SK-N-SH (cell line): ENCODE measurements at regions not wholly inside any gene's neighbourhood (a gene's known extent, or its start where the extent isn't known, plus 50 kb on each side); places are given as distances from the start of the nearest gene placed in this dataset.

Experiments used
- CTCF ChIP-seq: fragments of 200-600 bp; sonication (generic); IDR thresholded peaks from 2 replicates; pipeline ENCODE4 v1.6.1; 2017; ENCODE audit warnings: antibody characterized with exemption, mild to moderate bottlenecking, moderate library complexity
- EP300 ChIP-seq, 2 experiments: IDR thresholded peaks; 2 replicates each; pipeline versions ENCODE4 v1.4.0 to v1.6.1; 2012; ENCODE audit warnings: borderline replicate concordance in 1 of 2, low read depth in 1 of 2, low read length in 1 of 2
- EZH2phosphoT487 ChIP-seq: fragments of 200-600 bp; sonication (generic); IDR thresholded peaks from 2 replicates; pipeline ENCODE4 v1.6.1; 2017; ENCODE audit warnings: low read depth, mixed run types, mild to moderate bottlenecking, antibody characterized with exemption, moderate library complexity, borderline replicate concordance
- JUND ChIP-seq: IDR thresholded peaks from 2 replicates; pipeline ENCODE4 v1.4.0; 2012
- MAX ChIP-seq: IDR thresholded peaks from 2 replicates; pipeline ENCODE4 v1.4.0; 2012; ENCODE audit warnings: low read depth
- MXI1 ChIP-seq: IDR thresholded peaks from 2 replicates; pipeline ENCODE4 v1.6.1; 2012; ENCODE audit warnings: mild to moderate bottlenecking, low read depth, low read length, improper control_type of control experiment
- PBX3 ChIP-seq: IDR thresholded peaks from 2 replicates; pipeline ENCODE4; 2012
- RAD21 ChIP-seq: IDR thresholded peaks from 2 replicates; pipeline ENCODE4 v1.6.1; 2012; ENCODE audit warnings: mild to moderate bottlenecking, low read length
- SIN3A ChIP-seq: IDR thresholded peaks from 2 replicates; pipeline ENCODE4 v1.6.1; 2012; ENCODE audit warnings: low read depth, mild to moderate bottlenecking, low read length, moderate library complexity, borderline replicate concordance
- SMC3 ChIP-seq: IDR thresholded peaks from 2 replicates; pipeline ENCODE4 v1.6.1; 2012; ENCODE audit warnings: low read depth, low read length, improper control_type of control experiment
- TAF1 ChIP-seq: IDR thresholded peaks from 2 replicates; pipeline ENCODE4 v1.6.1; 2012; ENCODE audit warnings: low read depth, mild to moderate bottlenecking, low read length, moderate library complexity, borderline replicate concordance
- YY1 ChIP-seq: IDR thresholded peaks from 2 replicates; pipeline ENCODE4 v1.4.0; 2012; ENCODE audit warnings: low read depth, mild to moderate bottlenecking
- TF ChIP-seq, protein P1 (sequence below): fragments of 150-350 bp; IDR thresholded peaks from 2 replicates; pipeline ENCODE4 v1.6.1; 2017; ENCODE audit warnings: antibody characterized with exemption, low read length, low read depth, borderline replicate concordance

GRCh38 chr7:142681314-142682092 lies 67.8 kb upstream of the PRSS1 start:
- no peak for TF ChIP-seq TAF1
- no peak for TF ChIP-seq SMC3
- no peak for TF ChIP-seq MXI1
- no peak for TF ChIP-seq CTCF
- no peak for TF ChIP-seq EZH2phosphoT487
- TF ChIP-seq RAD21 = no peak
- TF ChIP-seq SIN3A = no peak
- TF ChIP-seq YY1 = no peak
- no peak for TF ChIP-seq PBX3
- TF ChIP-seq EP300 (IDR thresholded peaks at IDR 0.05; ENCODE audit: borderline replicate concordance in 1 of 2, low read depth in 1 of 2, low read length in 1 of 2) = no peak
- TF ChIP-seq JUND = no peak
- TF ChIP-seq, protein P1, sequence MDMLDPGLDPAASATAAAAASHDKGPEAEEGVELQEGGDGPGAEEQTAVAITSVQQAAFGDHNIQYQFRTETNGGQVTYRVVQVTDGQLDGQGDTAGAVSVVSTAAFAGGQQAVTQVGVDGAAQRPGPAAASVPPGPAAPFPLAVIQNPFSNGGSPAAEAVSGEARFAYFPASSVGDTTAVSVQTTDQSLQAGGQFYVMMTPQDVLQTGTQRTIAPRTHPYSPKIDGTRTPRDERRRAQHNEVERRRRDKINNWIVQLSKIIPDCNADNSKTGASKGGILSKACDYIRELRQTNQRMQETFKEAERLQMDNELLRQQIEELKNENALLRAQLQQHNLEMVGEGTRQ = no peak
- TF ChIP-seq MAX = no peak
